ENCODE measurements at regions not wholly inside any gene's neighbourhood (a gene's known extent, or its start where the extent isn't known, plus 50 kb on each side); places are given as distances from the start of the nearest gene placed in this dataset.

DNA sequence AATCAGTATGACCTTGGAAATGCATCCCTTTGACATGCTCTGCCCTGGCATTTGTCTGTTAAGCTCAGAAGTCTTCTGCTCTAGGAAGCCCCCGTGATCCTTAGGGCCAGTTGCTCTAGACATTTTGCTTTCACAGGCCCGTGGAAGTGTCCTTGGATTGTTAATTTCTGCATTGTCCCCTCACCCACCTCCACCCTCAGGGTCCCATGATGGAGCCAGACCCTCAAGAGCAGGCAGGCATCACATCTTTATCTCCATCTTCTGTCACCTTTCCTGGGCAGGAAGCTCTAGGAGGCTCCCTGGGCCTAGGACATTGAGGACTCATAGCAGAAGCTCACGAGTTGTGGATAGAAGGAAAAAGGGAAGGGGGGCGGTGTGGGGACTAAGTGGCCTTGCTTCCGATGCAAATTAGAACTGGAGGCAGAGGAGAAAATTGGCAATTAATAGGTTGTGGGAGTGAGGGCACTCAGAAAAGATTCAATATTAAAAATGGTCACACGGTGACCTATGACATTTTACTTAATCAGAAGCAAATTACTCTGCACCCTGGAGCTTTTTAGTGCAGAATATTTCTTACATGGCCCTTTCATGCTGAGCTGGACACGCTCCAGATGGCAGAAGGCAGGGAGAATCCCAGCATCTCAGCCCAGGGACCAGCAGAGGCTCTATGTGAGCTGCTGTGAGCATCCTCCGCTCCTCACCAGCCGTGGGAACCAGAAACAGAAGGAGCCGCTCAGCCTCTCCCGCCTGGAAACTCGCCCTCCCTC lies 185.0 kb downstream of the MATN1 start:
- TF ChIP-seq CTCF (IDR thresholded peaks at IDR 0.05; ENCODE audit: low read length, missing control alignments), result no peak
- DNase-seq (ENCODE audit: low read depth), result no peak
- no peak overlapping the region for H3K4me3 ChIP-seq (replicated peaks; ENCODE audit: low read depth, low read length)

- no peak for DNase-seq (ENCODE audit: low read depth)
- no peak overlapping the region for H3K4me3 ChIP-seq (replicated peaks; ENCODE audit: low read depth, low read length)
- TF ChIP-seq CTCF (IDR thresholded peaks at IDR 0.05; ENCODE audit: low read length, missing control alignments), result no peak
Observed at GRCh38 chr1:30537279-30537678, 186.1 kb downstream of the MATN1 start.

GRCh38 chr1:30536530-30536929 lies 186.9 kb downstream of the MATN1 start:
- no peak overlapping the region for H3K4me3 ChIP-seq (replicated peaks; ENCODE audit: low read depth, low read length)
- DNase-seq (ENCODE audit: low read depth), result no peak
- TF ChIP-seq CTCF (IDR thresholded peaks at IDR 0.05; ENCODE audit: low read length, missing control alignments), result no peak

- H3K4me3 ChIP-seq (replicated peaks; ENCODE audit: low read depth, low read length), result no peak overlapping the region
- no peak for TF ChIP-seq CTCF (IDR thresholded peaks at IDR 0.05; ENCODE audit: low read length, missing control alignments)
- no peak for DNase-seq (ENCODE audit: low read depth)
Observed at GRCh38 chr1:30535595-30536325, 187.6 kb downstream of the MATN1 start.

- H3K4me3 ChIP-seq (replicated peaks; ENCODE audit: low read depth, low read length), result no peak overlapping the region
- DNase-seq (ENCODE audit: low read depth), result no peak
- TF ChIP-seq CTCF (IDR thresholded peaks at IDR 0.05; ENCODE audit: low read length, missing control alignments), result no peak
Observed at GRCh38 chr1:30534551-30534940, 188.8 kb downstream of the MATN1 start.

DNA sequence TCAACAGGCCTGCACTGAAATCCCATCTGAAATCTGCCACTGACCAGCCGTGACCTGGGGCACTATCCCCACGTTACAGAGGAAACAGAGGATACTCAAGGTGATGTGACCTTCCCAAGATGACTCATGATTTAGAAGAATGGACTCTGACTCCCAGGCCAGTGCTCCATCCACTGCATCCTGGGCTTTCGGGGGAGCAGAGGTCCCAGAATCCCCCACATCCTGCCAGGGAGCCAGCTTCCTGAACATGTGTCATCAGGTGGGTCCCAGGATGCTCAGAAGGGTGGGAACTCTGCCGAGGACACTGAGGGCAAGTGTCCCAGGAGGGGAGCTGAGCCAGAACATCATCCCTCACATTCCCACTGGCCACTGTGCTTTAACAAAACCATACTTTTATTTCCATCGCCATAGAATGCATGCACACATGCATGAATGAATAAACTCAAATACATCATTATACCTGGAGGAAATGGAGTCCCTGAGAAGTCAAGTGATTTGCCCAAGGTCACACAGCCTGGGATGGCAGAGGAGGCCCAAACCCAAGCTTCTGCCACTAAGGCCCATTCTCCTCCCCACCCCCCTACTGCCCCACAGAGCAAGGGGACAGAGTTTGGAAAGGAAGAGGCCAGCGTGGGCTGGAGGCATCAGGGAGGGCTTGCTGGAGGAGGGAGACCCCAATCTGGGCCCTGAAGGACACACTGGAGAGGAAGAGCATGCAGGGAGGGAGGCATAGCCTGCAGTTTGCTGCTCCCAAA lies 189.4 kb downstream of the MATN1 start:
- no peak for TF ChIP-seq CTCF (IDR thresholded peaks at IDR 0.05; ENCODE audit: low read length, missing control alignments)
- H3K4me3 ChIP-seq (replicated peaks; ENCODE audit: low read depth, low read length), result no peak overlapping the region
- no peak for DNase-seq (ENCODE audit: low read depth)

All from fibroblast of pulmonary artery (primary cell).